ENCODE measurements at regions not wholly inside any gene's neighbourhood (a gene's known extent, or its start where the extent isn't known, plus 50 kb on each side); places are given as distances from the start of the nearest gene placed in this dataset.

GRCh38 chr10:78688230-78688900 lies 380.4 kb upstream of the ZMIZ1 start:
- no peak for DNase-seq (ENCODE audit: low spot score)

GRCh38 chr10:78688901-78689583 lies 379.7 kb upstream of the ZMIZ1 start:
- DNase-seq (ENCODE audit: low spot score): no peak

GRCh38 chr10:78689584-78689935 lies 379.2 kb upstream of the ZMIZ1 start:
- no peak for DNase-seq (ENCODE audit: low spot score)

- DNase-seq (ENCODE audit: low spot score): no peak
These were observed 378.2 kb upstream of the ZMIZ1 start for GRCh38 chr10:78690354-78691111.

- DNase-seq (ENCODE audit: low spot score): no peak
These were observed 377.3 kb upstream of the ZMIZ1 start for GRCh38 chr10:78691301-78692030.

GRCh38 chr10:78692071-78692470 lies 376.7 kb upstream of the ZMIZ1 start:
- DNase-seq (ENCODE audit: low spot score): no peak

- no peak for DNase-seq (ENCODE audit: low spot score)
These were observed 372.9 kb upstream of the ZMIZ1 start for GRCh38 chr10:78695846-78696245.

GRCh38 chr10:78696791-78697395 lies 371.9 kb upstream of the ZMIZ1 start:
- no peak for DNase-seq (ENCODE audit: low spot score)

GRCh38 chr10:78699971-78700370 lies 368.8 kb upstream of the ZMIZ1 start:
- no peak for DNase-seq (ENCODE audit: low spot score)

GRCh38 chr10:78700413-78700812 lies 368.4 kb upstream of the ZMIZ1 start:
- DNase-seq (ENCODE audit: low spot score): no peak

GRCh38 chr10:78700816-78701520 lies 367.8 kb upstream of the ZMIZ1 start:
- DNase-seq (ENCODE audit: low spot score): no peak

- no peak for DNase-seq (ENCODE audit: low spot score)
These were observed 366.6 kb upstream of the ZMIZ1 start for GRCh38 chr10:78702186-78702585.

- no peak for DNase-seq (ENCODE audit: low spot score)
These were observed 365.9 kb upstream of the ZMIZ1 start for GRCh38 chr10:78702876-78703275.

- no peak for DNase-seq (ENCODE audit: low spot score)
These were observed 365.2 kb upstream of the ZMIZ1 start for GRCh38 chr10:78703593-78703992.

- DNase-seq (ENCODE audit: low spot score): no peak
These were observed 362.5 kb upstream of the ZMIZ1 start for GRCh38 chr10:78706256-78706655.

- DNase-seq (ENCODE audit: low spot score): no peak
These were observed 361.8 kb upstream of the ZMIZ1 start for GRCh38 chr10:78706726-78707540.

GRCh38 chr10:78707745-78708144 lies 361.0 kb upstream of the ZMIZ1 start:
- DNase-seq (ENCODE audit: low spot score): no peak

- DNase-seq (ENCODE audit: low spot score): no peak
These were observed 356.6 kb upstream of the ZMIZ1 start for GRCh38 chr10:78712147-78712546.

GRCh38 chr10:78713659-78714058 lies 355.1 kb upstream of the ZMIZ1 start:
- no peak for DNase-seq (ENCODE audit: low spot score)

- DNase-seq (ENCODE audit: low spot score): no peak
These were observed 354.5 kb upstream of the ZMIZ1 start for GRCh38 chr10:78714225-78714624.

- DNase-seq (ENCODE audit: low spot score): peak; percentile 1
These were observed 353.3 kb upstream of the ZMIZ1 start for GRCh38 chr10:78715435-78715834.

Measured in COLO829 (cell line).